ENCODE measurements at regions not wholly inside any gene's neighbourhood (a gene's known extent, or its start where the extent isn't known, plus 50 kb on each side); places are given as distances from the start of the nearest gene placed in this dataset.

DNA sequence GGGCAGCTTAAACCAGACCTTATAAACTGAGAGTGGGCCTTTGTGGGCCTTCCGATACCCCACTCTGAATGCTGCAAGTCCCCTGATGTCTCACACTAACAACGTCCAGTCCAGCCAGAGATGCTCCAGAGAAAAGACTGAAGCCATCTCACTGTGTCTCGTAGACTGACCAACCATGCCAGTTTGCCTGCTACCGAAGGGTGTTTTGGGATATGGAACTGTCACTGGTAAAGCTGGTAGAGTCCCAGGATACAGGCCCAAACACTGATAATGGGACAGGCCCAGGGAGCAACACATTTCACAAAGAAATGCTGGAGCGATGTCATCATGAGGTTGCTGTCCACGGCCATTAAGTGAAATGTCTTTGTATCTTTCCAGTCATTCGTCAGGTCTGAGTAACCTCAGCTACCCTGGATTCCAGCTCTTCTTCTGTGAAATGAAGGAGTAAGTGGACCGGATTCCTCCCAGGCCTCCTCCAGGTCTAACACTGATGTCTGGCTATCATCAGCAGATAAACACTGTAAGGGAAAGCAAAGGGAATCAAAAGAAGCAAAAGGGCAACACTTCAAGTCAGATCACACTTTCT lies 81.6 kb downstream of the SLC5A7 start:
- DNase-seq: no peak

GRCh38 chr2:108069515-108070310 lies 83.4 kb downstream of the SLC5A7 start:
- DNase-seq: no peak

GRCh38 chr2:108073415-108074072 lies 87.2 kb downstream of the SLC5A7 start:
- no peak for DNase-seq

- no peak for DNase-seq
Observed at GRCh38 chr2:108074150-108074549, 87.8 kb downstream of the SLC5A7 start.

GRCh38 chr2:108074946-108075345 lies 88.6 kb downstream of the SLC5A7 start:
- DNase-seq: no peak

DNA sequence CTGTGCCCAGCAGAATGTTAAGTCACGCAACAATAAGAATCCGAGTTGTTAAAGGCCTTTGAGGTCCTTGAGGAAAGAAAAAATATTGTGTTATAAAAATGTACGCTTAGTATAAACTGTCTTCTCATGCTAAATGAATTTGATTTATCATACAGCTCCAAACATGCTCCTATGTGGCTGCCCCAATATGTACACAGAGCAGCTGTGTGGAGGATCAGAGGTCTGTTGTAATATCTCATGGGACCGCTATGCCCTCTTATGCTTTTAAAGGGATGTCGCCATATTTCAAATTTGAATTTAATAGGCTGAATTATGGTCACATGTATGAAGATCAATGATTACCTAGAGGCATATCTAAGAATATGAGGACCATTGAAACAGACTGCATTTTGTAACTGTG lies 90.2 kb downstream of the SLC5A7 start:
- no peak for DNase-seq

GRCh38 chr2:108079736-108080135 lies 93.4 kb downstream of the SLC5A7 start:
- DNase-seq: no peak

- DNase-seq: no peak
Observed at GRCh38 chr2:108080177-108080576, 93.9 kb downstream of the SLC5A7 start.

- DNase-seq: no peak
Observed at GRCh38 chr2:108082978-108083377, 96.7 kb downstream of the SLC5A7 start.

DNA sequence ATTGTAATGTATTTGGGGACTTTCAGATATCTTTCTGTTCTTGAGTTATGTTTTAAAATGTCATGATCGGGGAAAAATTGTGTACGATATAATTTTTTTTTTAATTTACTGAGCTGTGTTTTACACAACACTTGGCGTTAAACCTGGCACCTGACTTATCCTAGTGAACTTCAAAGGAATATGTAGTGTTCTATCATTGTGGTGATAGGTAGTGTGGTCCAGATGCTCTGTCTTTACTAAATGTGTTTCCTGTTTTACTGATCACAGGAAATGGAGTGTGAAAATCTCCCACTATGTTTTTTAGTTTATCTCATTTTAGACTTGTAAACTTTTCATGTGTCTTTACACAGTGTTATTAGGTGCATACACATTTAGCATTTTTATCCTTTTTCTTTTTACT lies 98.0 kb downstream of the SLC5A7 start:
- no peak for DNase-seq

GRCh38 chr2:108092886-108093285 lies 106.6 kb downstream of the SLC5A7 start:
- no peak for DNase-seq

DNA sequence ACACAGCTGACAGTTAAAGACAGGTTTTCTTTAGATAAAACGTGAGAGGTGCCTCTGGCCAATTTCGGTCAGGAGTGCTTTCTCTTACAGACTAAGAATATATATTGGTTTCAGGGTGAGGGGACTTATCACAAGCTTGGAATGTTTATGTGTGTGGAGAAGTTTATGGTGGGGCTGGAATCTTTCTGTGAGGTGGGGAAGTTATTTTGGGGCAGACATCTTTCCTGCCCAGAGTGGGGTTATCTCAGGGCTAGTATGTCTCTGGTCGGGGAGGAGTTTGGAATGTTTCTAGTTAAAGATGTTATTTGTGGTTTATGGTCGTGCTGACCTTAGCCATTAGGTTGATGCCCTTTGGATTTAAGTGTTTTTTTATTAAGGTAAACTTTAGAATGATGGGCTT lies 115.2 kb downstream of the SLC5A7 start:
- no peak for DNase-seq

GRCh38 chr2:108106731-108107130 lies 120.4 kb downstream of the SLC5A7 start:
- no peak for DNase-seq

GRCh38 chr2:108111936-108112335 lies 125.6 kb downstream of the SLC5A7 start:
- DNase-seq: no peak

GRCh38 chr2:108115868-108116267 lies 123.9 kb upstream of the SULT1C3 start:
- no peak for DNase-seq

DNA sequence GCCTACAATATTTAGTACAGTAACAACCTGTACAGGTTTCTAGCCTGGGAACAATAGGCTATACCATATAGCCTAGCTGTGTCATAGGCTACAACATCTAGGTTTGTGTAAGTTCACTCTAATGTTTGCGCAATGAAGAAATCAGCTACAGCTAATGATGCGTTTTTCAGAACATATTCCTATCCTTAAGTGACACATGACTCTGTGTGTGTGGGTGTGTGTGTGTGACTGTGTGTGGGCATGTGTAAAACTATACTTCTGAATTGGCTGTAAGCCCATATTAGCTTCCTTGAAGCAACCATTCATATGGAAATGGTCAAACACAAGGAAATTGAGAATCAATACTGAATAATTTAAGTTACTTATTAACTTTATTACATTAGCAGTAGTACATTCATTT lies 120.8 kb upstream of the SULT1C3 start:
- no peak for DNase-seq

- no peak for DNase-seq
Observed at GRCh38 chr2:108119492-108119891, 120.3 kb upstream of the SULT1C3 start.

DNA sequence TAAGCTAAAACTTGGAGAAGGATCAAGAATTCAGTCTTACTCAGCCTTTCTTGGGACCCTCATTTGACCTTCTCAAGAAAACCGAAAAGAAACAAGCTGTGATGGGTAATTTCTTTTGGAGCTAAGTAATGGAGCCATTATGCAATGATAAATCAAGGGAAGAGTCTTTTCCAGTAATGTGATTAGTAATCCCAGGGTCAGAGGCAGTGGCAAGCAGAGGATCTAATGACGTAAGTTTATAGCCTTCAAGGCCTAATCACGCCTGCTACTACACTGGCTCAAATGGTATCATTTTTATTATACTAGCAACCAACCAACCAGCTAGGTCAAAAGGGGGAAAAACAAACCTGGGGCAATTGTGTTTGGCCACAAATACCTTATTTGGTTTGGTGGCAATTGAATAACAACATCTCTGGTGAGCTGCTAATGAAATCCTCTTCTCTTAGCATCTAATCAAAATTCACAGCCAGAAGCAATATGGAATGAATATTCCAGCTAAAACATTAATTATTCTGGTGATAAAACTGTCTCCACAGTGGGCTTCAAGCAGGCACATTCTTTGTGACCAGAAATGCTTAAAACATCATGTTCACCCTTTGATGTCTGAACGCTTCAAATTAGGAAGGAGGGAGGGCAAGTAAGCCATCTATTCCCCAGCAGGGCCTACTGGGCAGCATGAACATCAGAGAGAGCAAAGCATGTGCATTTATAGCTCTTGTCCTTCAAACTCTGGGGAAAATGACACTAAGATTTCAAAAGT lies 114.9 kb upstream of the SULT1C3 start:
- DNase-seq: no peak

GRCh38 chr2:108125581-108125980 lies 114.2 kb upstream of the SULT1C3 start:
- no peak for DNase-seq

GRCh38 chr2:108128249-108128648 lies 111.5 kb upstream of the SULT1C3 start:
- no peak for DNase-seq

- DNase-seq: no peak
Observed at GRCh38 chr2:108129636-108130035, 110.1 kb upstream of the SULT1C3 start.

- DNase-seq: no peak
Observed at GRCh38 chr2:108133457-108133856, 106.3 kb upstream of the SULT1C3 start.

GRCh38 chr2:108139521-108139920 lies 100.2 kb upstream of the SULT1C3 start:
- peak; percentile 16 for DNase-seq

Measured in dermis blood vessel endothelial cell (primary cell).